Stimulated activated CD4-positive, alpha-beta T cell treated with anti-CD3 and anti-CD28 coated beads, TNF-alpha, amount 100 ng/mL, for 24 hours (primary cell): ENCODE measurements at regions not wholly inside any gene's neighbourhood (a gene's known extent, or its start where the extent isn't known, plus 50 kb on each side); places are given as distances from the start of the nearest gene placed in this dataset.

ENCODE experiments used
- DNase-seq, 3 experiments: peaks; one replicate each; pipeline ENCODE4 v3.0.0-alpha.2; 2020; ENCODE audit warnings: low read depth in 3 of 3

- no peak for DNase-seq
Observed at GRCh38 chr17:56737421-56738161, 96.1 kb downstream of the C17orf67 start.

GRCh38 chr17:56739376-56739775 lies 94.3 kb downstream of the C17orf67 start:
- no peak for DNase-seq

DNA sequence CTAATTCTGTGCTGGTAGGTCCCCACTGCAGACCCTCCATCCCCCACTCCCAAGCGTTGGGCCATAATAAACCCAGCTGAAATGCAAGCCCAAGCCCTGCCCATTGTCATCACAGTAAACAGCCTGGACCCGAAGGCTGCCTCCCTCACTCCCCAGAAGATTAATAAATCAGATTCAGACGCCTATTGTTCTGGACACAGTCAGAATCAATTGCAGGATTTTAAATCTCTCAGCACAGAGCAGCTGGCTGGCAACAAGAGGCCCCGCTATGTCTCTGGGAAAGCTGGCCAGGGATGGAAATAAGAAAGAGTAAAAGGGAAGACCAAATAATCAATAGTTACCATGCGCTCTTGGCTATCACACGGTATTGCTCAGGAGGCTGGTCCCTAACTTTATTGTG lies 93.9 kb downstream of the C17orf67 start:
- DNase-seq = no peak

DNA sequence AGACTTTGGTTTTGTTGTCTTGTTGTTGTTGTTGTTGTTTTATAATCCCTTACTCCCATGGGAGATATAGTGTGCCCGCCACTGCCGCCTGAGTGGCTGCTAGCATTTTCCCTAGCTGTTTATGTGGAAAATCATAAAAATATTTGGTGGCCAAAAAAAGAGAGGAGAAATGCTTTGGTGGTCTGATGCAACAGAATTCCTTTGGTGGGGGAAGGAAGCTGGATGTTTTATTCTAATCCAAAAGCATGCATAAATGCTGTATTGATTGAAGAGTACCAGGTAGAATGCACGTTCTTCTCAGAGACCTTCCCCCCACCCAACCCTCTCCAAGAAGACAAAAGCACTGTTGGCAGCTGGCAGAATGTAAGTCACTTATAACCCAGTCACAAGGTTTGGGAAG lies 93.2 kb downstream of the C17orf67 start:
- DNase-seq = no peak
